ENCODE measurements at regions not wholly inside any gene's neighbourhood (a gene's known extent, or its start where the extent isn't known, plus 50 kb on each side); places are given as distances from the start of the nearest gene placed in this dataset.

- TF ChIP-seq EP300 (IDR thresholded peaks at IDR 0.05; ENCODE audit: borderline replicate concordance) (no peak), MAX (IDR thresholded peaks at IDR 0.05) (no peak), CREB1 (IDR thresholded peaks at IDR 0.05; ENCODE audit: low read depth) (no peak), NFIC (IDR thresholded peaks at IDR 0.05) (no peak), REST (IDR thresholded peaks at IDR 0.05; ENCODE audit: low read depth) (no peak), TCF12 (IDR thresholded peaks at IDR 0.05; ENCODE audit: low read depth) (no peak), TAF1 (IDR thresholded peaks at IDR 0.05; ENCODE audit: low read depth) (no peak), RAD21 (IDR thresholded peaks at IDR 0.05; ENCODE audit: low read depth) (no peak), ZBTB7A (IDR thresholded peaks at IDR 0.05; ENCODE audit: low read depth) (no peak), CEBPB (IDR thresholded peaks at IDR 0.05) (no peak), FOXM1 (IDR thresholded peaks at IDR 0.05; ENCODE audit: borderline replicate concordance, low read depth) (no peak), EGR1 (IDR thresholded peaks at IDR 0.05) (no peak), TEAD4 (IDR thresholded peaks at IDR 0.05) (no peak)
These were observed 495.1 kb upstream of the ANKRD30A start for GRCh38 chr10:36630267-36630666.
